NCI-H2196 treated with DMSO at 0.1 percent for 48 hours (cell line): ENCODE measurements at regions not wholly inside any gene's neighbourhood (a gene's known extent, or its start where the extent isn't known, plus 50 kb on each side); places are given as distances from the start of the nearest gene placed in this dataset.

ENCODE experiments used
- DNase-seq: peaks from one replicate; lab custom pipeline; 2025; ENCODE audit not compliant: unreplicated experiment; lab: John Stamatoyannopoulos, UW

DNA sequence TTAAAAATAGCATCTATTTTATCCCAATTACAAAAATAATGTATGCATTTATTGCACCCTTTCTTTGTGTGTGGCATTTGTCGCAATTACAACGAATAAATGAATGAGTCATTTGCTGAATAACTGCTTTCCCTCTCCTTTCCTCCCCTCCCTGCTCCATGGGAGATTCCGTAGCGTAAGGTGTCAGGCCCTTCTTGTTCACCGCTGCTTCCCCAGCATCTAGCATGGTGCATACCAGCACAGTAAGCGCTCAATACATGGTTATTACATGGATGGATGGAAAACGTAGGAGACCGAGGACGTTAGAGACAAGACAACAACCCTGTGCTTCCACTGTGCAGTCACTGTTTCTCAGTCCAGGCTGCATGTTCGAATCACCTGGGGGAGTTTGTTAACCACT lies 336.0 kb upstream of the EEF2KMT start:
- no peak for DNase-seq

DNA sequence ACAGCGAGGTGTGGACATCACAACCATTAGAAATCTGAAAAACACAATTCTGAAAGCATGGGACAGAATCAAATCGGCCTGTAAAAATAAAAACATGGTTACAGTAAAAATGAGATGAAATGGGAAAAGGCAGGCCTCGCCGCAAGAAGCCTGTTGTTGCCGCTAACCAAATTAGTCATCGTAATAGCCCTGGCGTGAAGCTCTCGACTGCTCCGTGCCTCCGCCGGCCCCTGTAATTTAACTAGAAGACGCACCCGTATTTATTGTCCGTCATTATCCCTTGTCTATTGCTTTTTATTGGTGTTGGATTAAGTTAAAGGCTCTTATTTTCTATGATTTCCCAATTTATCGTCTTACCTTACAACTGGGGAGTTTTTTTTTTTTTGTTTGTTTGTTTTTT lies 334.6 kb upstream of the EEF2KMT start:
- DNase-seq: no peak

DNA sequence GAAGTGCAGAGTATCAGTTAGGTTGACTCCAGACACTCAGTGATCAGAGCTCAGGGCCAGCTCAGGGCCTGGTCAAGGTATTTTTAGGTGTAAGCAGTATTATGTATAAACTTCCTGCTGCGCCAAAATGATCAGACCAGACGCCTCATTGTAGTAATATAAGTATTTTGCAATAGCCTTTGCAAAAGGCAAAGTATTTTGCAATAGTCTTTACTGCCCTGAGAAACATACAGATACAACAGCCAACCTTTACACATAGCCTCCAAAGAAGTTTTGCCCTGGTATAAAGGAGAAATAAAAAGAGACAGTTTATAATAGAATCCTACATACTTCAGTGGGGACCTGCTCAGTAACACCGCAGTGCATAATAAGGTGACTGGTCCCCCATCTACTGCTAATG lies 333.0 kb upstream of the EEF2KMT start:
- DNase-seq: no peak

DNA sequence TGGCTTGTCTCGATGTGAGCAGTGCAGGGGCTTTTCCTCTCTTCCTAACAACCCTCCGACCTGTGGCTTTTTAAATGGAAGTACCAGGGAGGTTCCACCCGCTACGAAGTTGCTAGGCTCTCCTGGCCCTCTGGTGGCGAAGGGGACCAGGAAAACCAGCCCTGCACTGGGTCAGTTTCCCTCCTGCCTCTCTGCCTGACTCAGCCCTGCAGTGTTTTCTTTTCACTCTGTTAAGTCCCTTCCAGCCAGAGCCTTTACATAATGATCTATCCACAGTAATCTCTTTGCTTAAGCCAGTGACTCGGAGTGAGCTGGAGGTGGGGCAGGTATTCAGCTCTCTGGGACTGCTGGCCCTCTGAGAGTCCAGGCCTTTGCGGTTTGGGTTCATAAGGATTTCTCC lies 331.3 kb upstream of the EEF2KMT start:
- no peak for DNase-seq

DNA sequence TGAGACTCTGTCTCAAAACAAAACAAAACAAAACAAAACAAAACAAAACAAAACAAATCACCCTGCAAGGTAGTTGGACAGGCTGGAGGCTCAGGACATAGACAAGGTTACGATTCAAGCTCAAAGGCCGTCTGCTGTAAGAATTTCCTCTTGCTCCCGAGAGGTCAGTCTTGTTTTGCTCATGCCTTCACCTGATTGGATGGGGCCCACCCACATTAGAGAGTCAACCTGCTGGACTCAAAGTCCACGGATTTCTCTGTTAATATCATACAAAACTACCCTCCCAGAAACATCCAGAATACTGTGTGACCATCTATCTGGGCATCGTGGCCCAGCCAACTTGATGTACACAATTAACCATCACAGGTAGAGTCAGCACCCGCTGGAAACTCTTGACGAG lies 330.0 kb upstream of the EEF2KMT start:
- no peak for DNase-seq

DNA sequence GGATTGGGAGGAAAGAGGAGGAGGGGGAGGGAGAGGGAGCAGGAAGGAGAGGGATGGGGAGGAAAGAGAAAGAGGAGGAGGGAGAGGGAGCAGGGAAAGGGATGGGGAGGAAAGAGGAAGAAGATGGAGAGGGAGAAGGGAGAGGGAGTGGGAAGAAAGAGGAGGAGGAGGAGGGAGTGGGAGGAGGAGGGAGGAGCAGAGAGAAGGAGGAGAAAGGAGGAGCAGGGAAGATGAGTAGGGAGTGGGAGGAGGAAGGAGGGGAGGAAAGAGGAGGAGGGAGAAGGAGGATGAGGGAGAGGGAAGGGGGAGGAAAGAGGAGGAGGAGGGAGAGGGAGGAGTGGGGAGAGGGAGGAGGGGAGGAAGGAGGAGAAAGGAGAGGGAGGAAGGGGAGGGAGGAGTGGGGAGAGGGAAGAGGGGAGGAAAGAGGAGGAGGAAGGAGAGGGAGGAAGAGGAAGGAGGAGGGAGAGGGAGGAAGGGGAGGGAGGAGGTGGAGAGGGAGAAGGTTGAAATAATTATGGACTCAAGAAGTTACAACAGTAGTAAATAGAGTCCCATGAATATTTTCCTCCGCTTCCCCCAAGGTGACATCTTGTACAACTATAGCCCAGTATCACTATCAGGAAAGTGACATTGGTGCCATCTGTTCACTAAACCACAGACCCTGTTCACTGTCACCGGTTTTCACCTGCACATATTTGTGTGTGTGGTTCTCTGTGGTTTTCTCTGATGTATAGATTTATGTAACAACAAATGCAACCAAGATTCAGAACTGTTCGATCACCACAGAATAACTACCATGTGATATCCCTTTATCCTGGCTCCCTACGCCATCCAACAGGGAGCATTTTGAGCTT lies 325.3 kb upstream of the EEF2KMT start:
- DNase-seq: no peak

DNA sequence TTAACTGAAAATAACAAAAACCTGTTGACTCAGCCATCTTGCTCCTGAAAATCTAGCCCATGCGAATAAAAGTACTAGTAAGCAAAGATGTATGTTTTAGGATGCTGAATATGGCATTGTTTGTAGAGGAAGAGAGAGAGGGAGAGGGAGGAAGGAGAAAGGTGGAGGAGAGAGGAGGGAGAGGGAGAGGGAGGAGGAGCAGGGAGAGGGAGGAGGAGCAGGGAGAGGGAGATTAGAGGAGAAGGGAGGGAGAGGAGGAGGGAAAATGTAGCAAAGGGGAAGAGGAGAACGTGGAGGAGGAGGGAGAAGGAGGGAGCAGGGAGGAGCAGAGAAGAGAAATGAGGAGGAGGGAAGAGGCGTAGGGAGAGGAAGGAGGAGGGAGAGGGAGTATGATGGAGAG lies 324.5 kb upstream of the EEF2KMT start:
- DNase-seq: no peak

DNA sequence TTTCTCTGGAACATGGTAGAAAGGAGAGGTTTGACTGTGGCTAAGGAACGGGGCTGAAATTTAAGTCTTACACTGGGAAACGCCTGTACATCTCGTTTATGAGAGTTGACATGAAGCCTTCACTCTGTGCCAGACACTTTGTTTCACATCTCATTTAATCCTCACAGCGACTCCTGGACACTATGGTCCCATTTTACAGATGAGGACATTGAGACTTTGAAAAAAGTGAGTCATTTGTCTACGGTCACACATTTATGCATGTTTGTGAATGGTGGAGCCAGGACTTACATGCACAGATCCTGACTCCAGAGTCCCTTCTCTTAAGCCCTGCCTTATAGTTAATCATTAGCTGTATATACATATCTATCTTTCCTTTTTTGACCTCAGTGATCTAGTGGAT lies 318.4 kb upstream of the EEF2KMT start:
- DNase-seq: no peak

DNA sequence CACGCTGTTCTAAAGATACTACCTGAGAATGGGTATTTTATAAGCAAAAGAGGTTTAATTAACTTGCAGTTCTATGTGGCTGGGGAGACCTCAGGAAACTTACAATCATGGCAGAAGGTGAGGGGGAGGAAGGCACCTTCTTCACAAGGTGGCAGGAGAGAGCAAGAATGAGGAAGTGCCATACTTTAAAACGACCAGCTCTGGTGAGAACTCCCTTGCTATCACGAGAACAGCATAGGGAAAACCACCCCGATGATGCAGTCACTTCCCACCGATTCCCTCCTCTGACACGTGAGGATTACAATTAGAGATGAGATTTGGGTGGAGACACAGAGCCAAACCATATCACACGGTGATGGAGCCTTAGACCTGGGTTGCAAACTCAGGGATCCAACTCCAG lies 317.5 kb upstream of the EEF2KMT start:
- no peak for DNase-seq

DNA sequence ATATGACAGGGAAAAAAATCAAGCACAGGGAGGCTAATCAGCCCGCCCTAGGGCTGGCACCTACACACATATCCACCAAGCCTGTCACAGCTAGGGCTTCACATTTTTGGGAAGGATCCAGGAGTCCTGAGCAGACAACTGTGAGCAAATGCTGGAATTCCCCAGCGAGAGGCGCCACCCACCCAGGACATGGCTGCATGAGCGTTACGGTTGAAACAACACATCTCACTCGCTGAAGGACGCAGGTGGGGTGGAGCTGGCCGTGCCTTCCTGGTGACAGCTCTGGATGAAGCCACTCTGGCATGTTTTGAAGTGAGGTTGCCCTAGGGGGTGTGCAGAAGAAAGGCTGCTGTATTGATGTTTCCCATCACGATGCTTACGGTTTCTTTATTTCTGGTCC lies 315.1 kb upstream of the EEF2KMT start:
- DNase-seq: no peak

DNA sequence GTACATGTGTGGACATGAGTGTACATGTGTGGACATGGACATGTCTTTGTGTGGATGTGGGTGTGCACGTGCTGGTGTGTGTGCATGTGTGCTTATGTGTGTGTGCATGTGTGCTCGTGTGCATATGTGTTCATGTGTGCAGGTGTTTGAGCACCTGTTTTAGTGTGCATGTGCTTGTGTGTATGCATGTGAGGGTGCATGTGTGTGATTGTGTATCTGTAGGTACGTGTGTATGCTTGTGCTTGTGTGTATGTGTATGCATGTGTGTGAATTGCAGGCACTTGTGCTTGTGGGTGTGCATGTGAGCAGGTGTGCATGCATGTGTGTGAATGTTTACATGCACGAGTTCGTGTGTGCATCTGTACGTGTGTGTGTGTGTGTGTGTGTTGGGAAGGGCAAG lies 300.6 kb upstream of the EEF2KMT start:
- no peak for DNase-seq

DNA sequence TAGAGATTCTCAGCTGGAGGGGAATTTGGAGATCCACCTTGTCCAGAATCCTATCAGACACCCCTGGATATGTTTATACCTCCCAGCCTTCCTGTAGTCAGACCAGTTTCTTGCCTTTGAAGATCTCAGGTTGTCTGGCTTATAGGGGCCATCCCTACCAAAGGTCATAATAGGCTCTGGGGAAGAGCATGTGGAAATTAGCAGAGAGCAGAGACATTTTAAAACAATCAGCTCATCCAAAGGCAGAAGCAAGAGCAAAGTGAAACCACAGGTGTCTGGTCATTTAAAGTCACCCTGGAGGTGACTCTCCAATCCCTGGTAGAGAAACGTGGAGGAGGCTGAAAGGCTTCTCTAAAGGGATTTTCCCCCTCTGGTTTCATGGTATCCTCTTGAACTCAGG lies 299.3 kb upstream of the EEF2KMT start:
- no peak for DNase-seq

DNA sequence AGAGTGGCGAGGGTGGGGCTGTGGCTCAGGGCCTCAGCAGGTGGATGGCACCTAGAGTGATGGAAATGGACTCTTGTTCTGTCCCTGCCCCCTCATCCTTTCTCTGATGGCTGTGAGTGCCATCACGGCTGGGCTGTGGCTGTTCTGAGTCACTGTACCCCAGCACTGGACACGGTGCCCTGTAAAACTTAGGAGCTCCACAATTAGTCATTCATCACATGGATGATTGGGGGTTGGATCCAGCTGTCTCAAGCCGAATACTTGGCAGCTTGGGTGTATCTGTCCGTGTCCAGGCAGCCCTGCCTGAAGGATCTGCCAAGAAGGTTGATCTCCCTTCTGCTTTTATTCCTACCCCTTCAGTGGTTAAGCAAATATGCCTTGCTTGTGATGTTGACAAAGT lies 295.5 kb upstream of the EEF2KMT start:
- DNase-seq: no peak

DNA sequence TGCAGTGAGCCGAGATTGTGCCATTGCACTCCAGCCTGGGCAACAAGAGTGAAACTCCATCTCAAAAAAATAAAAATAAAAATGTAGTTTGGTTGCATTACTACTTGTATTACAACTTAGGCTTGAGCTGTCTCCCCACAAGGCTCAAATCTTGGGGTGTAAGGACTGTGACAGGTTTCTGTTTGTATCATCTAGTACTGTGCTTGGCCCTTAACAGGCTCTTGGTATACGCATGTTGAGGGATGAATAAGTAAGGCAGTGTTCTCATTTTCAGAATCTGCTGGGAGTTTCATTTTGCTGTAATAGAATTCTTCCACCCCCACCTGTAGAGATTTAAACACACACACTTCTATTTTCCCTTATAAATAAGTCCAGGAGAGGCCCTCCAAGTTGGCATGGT lies 289.4 kb upstream of the EEF2KMT start:
- no peak for DNase-seq

DNA sequence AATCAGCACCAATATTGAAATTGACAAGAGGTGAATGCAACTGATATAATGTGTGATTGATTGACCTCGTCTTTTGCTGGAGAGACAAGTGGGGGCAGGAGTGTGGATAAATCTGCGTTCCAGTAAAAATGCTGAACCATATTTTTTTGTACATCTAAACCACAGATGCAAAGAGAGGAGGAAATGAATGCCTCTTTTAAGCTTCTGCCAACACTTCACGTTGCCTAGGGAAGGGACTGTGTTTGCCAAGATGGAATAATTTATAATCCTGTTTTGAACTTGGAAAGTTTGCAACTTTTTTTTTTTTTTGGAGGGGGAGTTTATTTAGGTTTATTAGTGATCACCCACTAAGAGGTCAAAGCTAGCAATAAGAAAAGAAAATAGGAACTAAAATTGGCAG lies 288.2 kb upstream of the EEF2KMT start:
- DNase-seq: no peak

DNA sequence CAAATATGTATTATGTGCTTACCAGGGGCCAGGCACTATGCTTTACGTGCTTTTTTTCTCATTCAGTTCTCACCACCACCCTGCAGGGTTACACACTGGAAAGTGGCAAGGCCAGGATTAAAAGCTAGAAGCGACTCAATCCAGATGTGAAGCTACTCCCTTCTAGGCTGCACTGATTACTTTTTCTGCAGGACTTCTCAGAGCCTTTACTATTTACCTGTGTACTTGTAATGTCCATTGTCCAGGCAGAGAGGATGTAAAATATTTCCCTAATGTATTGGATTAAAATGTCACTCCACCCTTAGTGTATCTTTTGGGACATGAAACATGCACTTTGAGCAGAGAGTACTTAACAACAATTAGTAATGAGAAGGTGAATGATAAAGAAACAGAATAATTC lies 287.5 kb upstream of the EEF2KMT start:
- no peak for DNase-seq

DNA sequence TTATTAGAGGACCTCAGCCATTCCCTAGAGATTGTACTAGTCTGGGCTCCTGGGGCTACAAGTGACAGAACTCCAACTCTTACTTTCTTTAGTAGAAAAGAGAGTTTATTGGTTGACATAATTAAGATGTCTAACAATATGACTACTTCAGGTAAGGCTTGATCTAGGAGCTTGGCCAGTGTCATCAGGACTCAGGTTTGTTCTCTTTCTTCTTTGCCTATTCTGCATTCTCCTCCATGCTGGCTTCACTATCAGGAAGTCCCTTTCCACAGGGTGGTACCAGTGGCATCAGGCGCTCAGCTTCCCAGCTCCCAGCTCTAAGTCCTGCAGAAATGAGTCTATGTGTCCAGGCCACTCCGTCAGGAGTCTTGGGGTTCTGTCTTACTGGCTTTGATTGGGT lies 286.1 kb upstream of the EEF2KMT start:
- DNase-seq: no peak

DNA sequence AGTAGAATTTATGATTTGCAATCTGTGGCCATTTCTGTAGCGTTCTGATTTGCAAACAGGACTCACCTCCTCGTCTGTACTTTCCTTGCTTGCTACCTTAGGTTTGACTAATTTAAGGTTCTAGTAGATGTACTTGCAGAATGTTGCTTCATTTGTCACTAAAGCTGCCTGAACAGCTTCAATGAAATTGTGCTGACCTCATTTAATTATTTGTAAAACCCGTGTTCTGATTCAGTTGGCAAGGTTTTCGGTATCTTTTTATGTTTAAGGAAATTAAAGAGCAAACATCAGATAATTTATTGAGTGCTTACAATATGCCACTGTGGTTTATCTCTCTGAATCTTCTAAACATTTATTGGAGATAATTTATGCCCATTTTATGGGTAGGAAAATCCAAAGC lies 284.9 kb upstream of the EEF2KMT start:
- DNase-seq: no peak

DNA sequence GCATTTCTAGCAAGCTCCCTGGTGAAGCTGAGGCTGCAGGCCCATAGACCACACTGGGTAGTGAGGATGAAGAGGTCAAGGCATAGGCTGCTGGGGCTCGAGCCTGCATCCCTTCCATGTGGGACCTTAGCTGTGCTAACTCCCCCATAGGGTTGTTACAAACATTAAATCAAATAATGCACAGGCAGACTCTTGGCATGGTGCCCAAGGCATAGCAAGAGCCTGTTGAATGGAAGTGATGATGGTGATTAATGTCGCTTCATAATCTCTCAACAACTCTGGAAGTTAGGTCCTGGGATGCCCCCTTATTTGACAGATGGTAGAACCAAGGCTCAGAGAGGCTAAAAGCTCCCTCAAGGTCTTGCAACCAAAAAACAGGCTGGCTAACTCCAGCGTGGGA lies 283.9 kb upstream of the EEF2KMT start:
- DNase-seq: no peak

DNA sequence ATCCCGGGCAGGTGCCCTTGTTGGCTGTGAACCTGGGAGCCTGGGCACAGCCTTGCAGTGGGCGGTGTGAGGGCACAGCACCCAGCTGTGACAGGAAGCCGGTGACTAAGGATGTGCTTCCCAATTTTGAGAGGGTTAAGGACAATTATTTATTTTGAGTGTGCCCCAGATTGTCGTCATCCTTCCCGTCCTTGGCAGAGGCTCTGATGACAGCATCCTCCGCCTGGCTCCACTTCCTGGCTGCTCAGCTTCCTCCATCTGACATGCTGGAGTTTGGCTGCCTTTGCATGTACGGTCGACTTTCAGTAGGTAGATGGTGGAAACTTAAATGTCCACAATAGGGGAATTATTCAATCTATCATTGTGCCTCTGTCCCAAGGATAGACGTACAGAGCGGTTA lies 282.4 kb upstream of the EEF2KMT start:
- no peak for DNase-seq

DNA sequence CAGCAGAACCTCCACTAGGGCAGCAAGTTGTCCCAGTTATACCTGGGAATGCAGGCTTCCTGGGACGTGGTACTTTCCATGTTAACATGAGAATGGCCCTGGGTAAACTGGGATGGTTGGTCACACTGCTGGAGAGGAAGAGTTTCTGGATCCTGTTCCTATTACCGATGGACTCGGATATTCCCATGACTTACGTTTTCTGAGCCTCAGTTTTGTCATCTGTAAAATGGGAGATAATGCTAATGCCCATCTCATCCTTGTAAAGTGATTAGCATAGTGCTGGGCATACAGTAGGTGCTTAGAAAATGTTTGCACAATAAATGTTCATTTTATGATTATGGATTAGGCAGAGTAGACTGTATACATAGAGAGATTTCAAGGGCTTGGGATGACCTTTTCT lies 280.9 kb upstream of the EEF2KMT start:
- DNase-seq: no peak

DNA sequence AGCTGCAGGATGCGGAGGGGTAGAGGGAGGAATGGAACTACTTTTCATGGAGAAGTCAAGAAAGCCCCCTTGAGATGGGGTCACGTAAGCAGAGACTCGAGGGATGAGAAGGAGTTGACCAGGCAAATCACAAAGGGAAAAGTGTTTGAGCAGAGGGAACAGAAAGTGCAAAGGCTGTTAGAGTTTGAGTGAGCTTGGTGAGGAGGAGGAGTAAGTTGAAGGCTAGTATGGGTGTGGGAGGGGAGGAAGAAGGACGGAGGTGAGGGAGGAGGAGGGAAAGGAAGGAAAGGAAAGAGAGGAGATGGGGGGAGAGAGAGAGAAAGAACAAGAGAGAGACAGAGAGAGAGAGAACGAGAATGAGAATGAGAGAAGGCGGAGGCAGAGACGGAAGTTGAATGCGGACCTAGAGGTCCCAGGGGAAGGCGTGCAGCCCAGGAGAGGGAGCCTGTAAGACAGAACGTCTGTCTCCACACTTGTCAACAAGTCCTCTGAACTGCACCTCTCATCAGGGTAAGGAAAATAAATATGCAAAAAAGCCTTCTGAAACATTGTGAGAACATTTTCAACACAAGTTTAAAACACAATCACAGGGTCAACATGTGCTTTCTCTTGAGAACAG lies 279.8 kb upstream of the EEF2KMT start:
- no peak for DNase-seq

DNA sequence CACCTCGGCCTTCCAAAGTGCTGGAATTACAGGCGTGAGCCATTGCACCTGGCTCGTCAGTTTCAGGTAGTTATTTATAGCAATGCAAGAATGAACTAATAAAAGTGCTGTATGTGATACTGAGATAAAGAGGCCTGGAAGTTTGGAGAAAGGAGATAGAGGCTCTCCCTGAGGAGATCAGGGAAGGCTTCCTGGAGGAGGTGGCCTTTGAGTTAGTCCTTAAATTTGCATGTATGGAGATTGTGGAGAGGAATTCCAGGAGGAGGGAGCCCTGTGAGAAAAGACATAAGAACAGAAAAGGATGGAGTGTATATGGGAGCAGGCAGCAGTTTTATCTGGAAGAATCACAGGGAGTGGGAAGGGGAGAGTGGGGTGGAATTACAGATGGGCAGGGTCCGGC lies 276.6 kb upstream of the EEF2KMT start:
- DNase-seq: no peak
